Cerebellar nuclear complex (tissue), 1 donor: ENCODE measurements at regions not wholly inside any gene's neighbourhood (a gene's known extent, or its start where the extent isn't known, plus 50 kb on each side); places are given as distances from the start of the nearest gene placed in this dataset.

Experiments used
- DNase-seq, 2 experiments: peaks; one replicate each; lab custom pipeline; 2025; lab: John Stamatoyannopoulos, UW

- DNase-seq: no peak
These were observed 145.1 kb upstream of the CNTN4 start for GRCh38 chr3:1953536-1953935.

GRCh38 chr3:1954632-1955031 lies 144.0 kb upstream of the CNTN4 start:
- DNase-seq: no peak

GRCh38 chr3:1955170-1955569 lies 143.5 kb upstream of the CNTN4 start:
- no peak for DNase-seq

- no peak for DNase-seq
These were observed 142.9 kb upstream of the CNTN4 start for GRCh38 chr3:1955750-1956149.

GRCh38 chr3:1960506-1960905 lies 138.2 kb upstream of the CNTN4 start:
- no peak for DNase-seq

GRCh38 chr3:1962396-1963088 lies 136.1 kb upstream of the CNTN4 start:
- DNase-seq: no peak

GRCh38 chr3:1963896-1964295 lies 134.8 kb upstream of the CNTN4 start:
- no peak for DNase-seq

GRCh38 chr3:1967525-1967924 lies 131.1 kb upstream of the CNTN4 start:
- DNase-seq: no peak

GRCh38 chr3:1969281-1969680 lies 129.4 kb upstream of the CNTN4 start:
- DNase-seq: no peak

GRCh38 chr3:1971780-1972179 lies 126.9 kb upstream of the CNTN4 start:
- DNase-seq: no peak

GRCh38 chr3:1979961-1980615 lies 118.6 kb upstream of the CNTN4 start:
- no peak for DNase-seq

- DNase-seq: no peak
These were observed 110.7 kb upstream of the CNTN4 start for GRCh38 chr3:1987980-1988379.

- no peak for DNase-seq
These were observed 99.9 kb upstream of the CNTN4 start for GRCh38 chr3:1998739-1999138.

GRCh38 chr3:2001306-2002108 lies 97.2 kb upstream of the CNTN4 start:
- DNase-seq: no peak

- DNase-seq: no peak
These were observed 74.7 kb upstream of the CNTN4 start for GRCh38 chr3:2023959-2024358.

- no peak for DNase-seq
These were observed 74.0 kb upstream of the CNTN4 start for GRCh38 chr3:2024713-2025112.

- no peak for DNase-seq
These were observed 69.1 kb upstream of the CNTN4 start for GRCh38 chr3:2029559-2029958.

- DNase-seq: no peak
These were observed 62.6 kb upstream of the CNTN4 start for GRCh38 chr3:2036076-2036475.

GRCh38 chr3:2041931-2042330 lies 56.7 kb upstream of the CNTN4 start:
- DNase-seq: no peak
